Activated CD4-positive, alpha-beta T cell treated with anti-CD3 and anti-CD28 coated beads, Interleukin-2, amount 10 ng/mL, durations not matched to agents 7 days and 5 days (primary cell): ENCODE measurements at regions not wholly inside any gene's neighbourhood (a gene's known extent, or its start where the extent isn't known, plus 50 kb on each side); places are given as distances from the start of the nearest gene placed in this dataset.
"Not testable (repeated sequence)": the region's sequence is repeated elsewhere in the genome, so short reads cannot be mapped to it uniquely, and the experiment has no call there.

Source experiments
- CTCF ChIA-PET: fragments of 350-600 bp; sonication (Branson Sonifier 250); formaldehyde crosslinking; loops from one replicate; lab custom pipeline; 2021; ENCODE audit warnings: antibody characterized with exemption; lab: Charles Lee
- POLR2A ChIA-PET: fragments of 350-600 bp; sonication (Branson Sonifier 250); formaldehyde crosslinking; loops from one replicate; lab custom pipeline; 2021; ENCODE audit warnings: antibody characterized with exemption; lab: Charles Lee
- DNase-seq: peaks from one replicate; pipeline ENCODE4 v3.0.0-alpha.2; 2020
- H3K27ac Mint-ChIP-seq: one replicate; pipeline ENCODE4 v1.8.0; 2021; ENCODE audit warnings: mild to moderate bottlenecking, moderate library complexity, mixed read lengths
- H3K27me3 Mint-ChIP-seq: one replicate; pipeline ENCODE4 v1.8.0; 2021; ENCODE audit warnings: mixed read lengths
- H3K36me3 Mint-ChIP-seq: one replicate; pipeline ENCODE4 v1.8.0; 2021; ENCODE audit warnings: low read depth, mixed read lengths
- H3K4me1 Mint-ChIP-seq: one replicate; pipeline ENCODE4 v1.8.0; 2021; ENCODE audit warnings: mixed read lengths
- H3K4me3 Mint-ChIP-seq: one replicate; pipeline ENCODE4 v1.8.0; 2021; ENCODE audit warnings: mild to moderate bottlenecking, moderate library complexity, mixed read lengths
- H3K9me3 Mint-ChIP-seq: one replicate; pipeline ENCODE4 v1.8.0; 2021; ENCODE audit warnings: mixed read lengths

GRCh38 chr6:115836374-115836773 lies 224.3 kb downstream of the FRK start:
- H3K9me3 Mint-ChIP-seq, POLR2A ChIA-PET, H3K27ac Mint-ChIP-seq, H3K4me3 Mint-ChIP-seq, CTCF ChIA-PET, DNase-seq, H3K36me3 Mint-ChIP-seq, H3K4me1 Mint-ChIP-seq, H3K27me3 Mint-ChIP-seq: not testable (repeated sequence)

- no peak for DNase-seq
- POLR2A ChIA-PET: no interaction called here
- CTCF ChIA-PET: no interaction called here
- no peaks in the 10 kb centered on the region for H3K4me1 Mint-ChIP-seq
- H3K27ac Mint-ChIP-seq: no peak overlapping the region
- H3K9me3 Mint-ChIP-seq: peaks cover 3% of the 10 kb centered on the region
- H3K36me3 Mint-ChIP-seq: no peaks in the 10 kb centered on the region
- H3K27me3 Mint-ChIP-seq: no peaks in the 10 kb centered on the region
- no peak overlapping the region for H3K4me3 Mint-ChIP-seq
Observed at GRCh38 chr6:115835314-115835713, 225.4 kb downstream of the FRK start.

DNA sequence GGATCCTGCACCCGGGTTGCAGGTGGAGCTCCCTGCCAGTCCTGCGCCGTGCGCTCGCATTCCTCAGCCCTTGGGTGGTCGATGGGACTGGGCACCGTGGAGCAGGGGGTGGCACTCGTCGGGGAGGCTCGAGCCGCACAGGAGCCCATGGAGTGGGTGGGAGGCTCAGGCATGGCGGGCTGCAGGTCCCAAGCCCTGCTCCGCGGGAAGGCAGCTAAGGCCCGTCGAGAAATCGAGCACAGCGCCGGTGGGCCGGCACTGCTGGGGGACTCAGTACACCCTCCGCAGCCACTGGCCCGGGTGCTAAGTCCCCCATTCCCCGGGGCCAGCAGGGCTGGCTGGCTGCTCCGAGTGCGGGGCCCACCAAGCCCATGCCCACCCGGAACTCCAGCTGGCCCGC lies 226.1 kb downstream of the FRK start:
- POLR2A ChIA-PET, H3K27me3 Mint-ChIP-seq, H3K4me3 Mint-ChIP-seq, DNase-seq, H3K36me3 Mint-ChIP-seq, H3K4me1 Mint-ChIP-seq, H3K9me3 Mint-ChIP-seq, CTCF ChIA-PET, H3K27ac Mint-ChIP-seq: not testable (repeated sequence)

DNA sequence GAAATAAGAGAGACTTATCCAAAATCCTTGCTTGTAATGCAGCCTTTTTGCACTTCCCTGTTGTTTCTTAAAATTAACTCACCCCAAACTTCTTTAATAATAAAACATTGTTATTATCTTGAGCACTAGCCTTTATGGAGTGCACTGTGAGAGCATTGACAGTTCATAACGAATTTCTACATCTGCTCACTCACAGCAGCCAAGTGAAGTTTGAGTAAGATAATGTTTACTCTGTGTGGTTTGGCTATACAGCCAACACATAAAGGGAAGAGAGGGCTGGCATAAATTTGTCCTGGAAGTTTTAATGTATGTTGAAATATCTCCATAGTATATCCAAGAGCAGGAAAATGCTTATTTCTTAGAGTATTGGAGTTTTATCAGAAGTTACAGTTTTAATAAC lies 227.9 kb downstream of the FRK start:
- POLR2A ChIA-PET: no interaction called here
- H3K27me3 Mint-ChIP-seq: no peaks in the 10 kb centered on the region
- DNase-seq: no peak
- no peaks in the 10 kb centered on the region for H3K36me3 Mint-ChIP-seq
- H3K27ac Mint-ChIP-seq: no peak overlapping the region
- peaks cover 3% of the 10 kb centered on the region for H3K9me3 Mint-ChIP-seq
- CTCF ChIA-PET: no interaction called here
- H3K4me3 Mint-ChIP-seq: no peak overlapping the region
- H3K4me1 Mint-ChIP-seq: no peaks in the 10 kb centered on the region

GRCh38 chr6:115832186-115832585 lies 228.5 kb downstream of the FRK start:
- no peaks in the 10 kb centered on the region for H3K27me3 Mint-ChIP-seq
- POLR2A ChIA-PET: no interaction called here
- no peak for DNase-seq
- H3K9me3 Mint-ChIP-seq: peaks cover 3% of the 10 kb centered on the region
- H3K4me1 Mint-ChIP-seq: no peaks in the 10 kb centered on the region
- CTCF ChIA-PET: no interaction called here
- H3K27ac Mint-ChIP-seq: no peak overlapping the region
- H3K36me3 Mint-ChIP-seq: no peaks in the 10 kb centered on the region
- H3K4me3 Mint-ChIP-seq: no peak overlapping the region

- Mint-ChIP-seq H3K4me3 (no peak overlapping the region), H3K9me3 (no peaks in the 10 kb centered on the region), H3K27ac (no peak overlapping the region), H3K4me1 (no peaks in the 10 kb centered on the region), H3K27me3 (no peaks in the 10 kb centered on the region), H3K36me3 (no peaks in the 10 kb centered on the region)
- DNase-seq: no peak
- CTCF ChIA-PET: no interaction called here
- POLR2A ChIA-PET: no interaction called here
Observed at GRCh38 chr6:115830895-115831294, 229.8 kb downstream of the FRK start.

DNA sequence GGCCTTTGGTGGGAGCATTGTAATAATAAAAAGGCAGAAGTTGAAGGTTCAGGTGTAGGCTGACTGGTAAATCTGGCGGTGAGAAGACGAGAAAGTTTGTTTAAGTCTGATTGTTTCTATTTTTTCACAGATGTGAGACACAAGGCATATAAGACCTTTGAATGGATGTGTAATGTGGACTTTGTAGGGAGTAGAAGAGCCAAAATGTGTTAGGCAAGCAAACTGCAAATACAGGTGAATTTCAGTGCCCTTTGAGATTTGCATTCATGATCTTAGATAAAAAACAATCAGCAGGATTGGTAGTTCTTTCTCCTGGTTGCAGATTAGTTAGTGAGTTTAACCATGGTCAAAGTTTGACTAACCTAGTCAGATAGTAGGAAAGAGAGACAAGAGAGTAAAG lies 238.9 kb downstream of the FRK start:
- POLR2A ChIA-PET: no interaction called here
- Mint-ChIP-seq H3K9me3 (no peaks in the 10 kb centered on the region), H3K36me3 (no peaks in the 10 kb centered on the region), H3K4me1 (no peaks in the 10 kb centered on the region), H3K4me3 (no peak overlapping the region), H3K27ac (no peak overlapping the region), H3K27me3 (no peaks in the 10 kb centered on the region)
- CTCF ChIA-PET: no interaction called here
- DNase-seq: no peak

GRCh38 chr6:115819506-115819905 lies 241.2 kb downstream of the FRK start:
- Mint-ChIP-seq H3K27ac (no peak overlapping the region), H3K4me1 (no peaks in the 10 kb centered on the region), H3K27me3 (no peaks in the 10 kb centered on the region), H3K36me3 (no peaks in the 10 kb centered on the region), H3K4me3 (no peak overlapping the region), H3K9me3 (no peaks in the 10 kb centered on the region)
- no peak for DNase-seq
- CTCF ChIA-PET: no interaction called here
- POLR2A ChIA-PET: no interaction called here

GRCh38 chr6:115817161-115817560 lies 243.5 kb downstream of the FRK start:
- DNase-seq: no peak
- H3K27me3 Mint-ChIP-seq: no peaks in the 10 kb centered on the region
- H3K36me3 Mint-ChIP-seq: no peaks in the 10 kb centered on the region
- no peak overlapping the region for H3K27ac Mint-ChIP-seq
- POLR2A ChIA-PET: no interaction called here
- H3K9me3 Mint-ChIP-seq: no peaks in the 10 kb centered on the region
- no peak overlapping the region for H3K4me3 Mint-ChIP-seq
- H3K4me1 Mint-ChIP-seq: no peaks in the 10 kb centered on the region
- CTCF ChIA-PET: no interaction called here

GRCh38 chr6:115814907-115815306 lies 245.8 kb downstream of the FRK start:
- no peak overlapping the region for H3K27ac Mint-ChIP-seq
- POLR2A ChIA-PET: no interaction called here
- no peaks in the 10 kb centered on the region for H3K4me1 Mint-ChIP-seq
- H3K4me3 Mint-ChIP-seq: no peak overlapping the region
- no peaks in the 10 kb centered on the region for H3K9me3 Mint-ChIP-seq
- H3K36me3 Mint-ChIP-seq: no peaks in the 10 kb centered on the region
- CTCF ChIA-PET: no interaction called here
- no peak for DNase-seq
- H3K27me3 Mint-ChIP-seq: no peaks in the 10 kb centered on the region

GRCh38 chr6:115811541-115811940 lies 249.2 kb downstream of the FRK start:
- POLR2A ChIA-PET: no interaction called here
- H3K4me1 Mint-ChIP-seq: no peaks in the 10 kb centered on the region

DNA sequence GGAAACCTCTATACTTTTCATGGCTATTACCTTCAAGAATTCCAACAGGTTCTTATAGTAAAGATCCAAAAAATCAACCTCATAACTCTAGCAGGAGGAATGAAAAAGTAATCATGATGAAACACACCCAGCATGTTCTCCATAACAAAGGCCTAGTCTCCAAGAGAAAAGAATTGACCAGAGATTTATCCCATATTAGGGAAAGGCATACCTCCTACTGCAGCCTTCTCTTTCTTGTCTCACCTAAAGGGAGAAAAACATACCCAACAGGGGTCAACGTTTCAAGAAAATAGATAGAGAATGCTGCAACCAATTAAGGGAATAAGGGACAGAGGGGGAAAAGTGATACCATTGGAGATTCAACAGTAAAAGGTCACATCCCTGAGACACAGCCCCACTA lies 262.5 kb downstream of the FRK start:
- ChIA-PET CTCF (no interaction called here), POLR2A (no interaction called here)
- no peak overlapping the region for H3K4me3 Mint-ChIP-seq
- no peaks in the 10 kb centered on the region for H3K9me3 Mint-ChIP-seq
- no peak overlapping the region for H3K27ac Mint-ChIP-seq
- no peaks in the 10 kb centered on the region for H3K36me3 Mint-ChIP-seq
- H3K4me1 Mint-ChIP-seq: no peaks in the 10 kb centered on the region
- no peaks in the 10 kb centered on the region for H3K27me3 Mint-ChIP-seq
- DNase-seq: no peak

More at GRCh38 chr6:115811541-115811940, 249.2 kb downstream of the FRK start:
- no peaks in the 10 kb centered on the region for H3K27me3 Mint-ChIP-seq
- no peak for DNase-seq
- H3K27ac Mint-ChIP-seq: no peak overlapping the region
- CTCF ChIA-PET: interaction anchor here (0.7 kb wide), 1 partner anchor 90 kb away, joined by 4 read pairs; no protein-coding TSS in a partner anchor
- no peaks in the 10 kb centered on the region for H3K36me3 Mint-ChIP-seq
- H3K4me3 Mint-ChIP-seq: no peak overlapping the region
- no peaks in the 10 kb centered on the region for H3K9me3 Mint-ChIP-seq

DNA sequence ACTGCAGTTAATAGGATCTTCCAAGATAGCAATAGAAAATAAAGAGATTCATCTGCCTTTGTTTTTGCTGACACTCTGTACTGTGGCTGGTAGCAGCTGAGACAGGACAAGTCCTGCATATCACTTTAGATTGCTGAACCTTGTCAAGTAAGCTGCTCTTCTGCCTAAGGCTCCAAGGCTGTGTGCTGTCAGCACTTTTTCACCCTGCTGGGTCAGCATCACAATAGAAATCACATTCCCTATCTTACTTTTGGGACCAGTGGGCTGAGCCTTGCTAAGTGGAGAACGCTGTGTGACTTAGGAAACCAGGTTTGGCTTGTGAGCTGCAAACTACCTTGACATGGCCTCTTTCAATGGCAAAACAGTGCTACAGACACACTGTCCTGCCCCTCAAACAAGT lies 263.9 kb downstream of the FRK start:
- H3K27me3 Mint-ChIP-seq: no peaks in the 10 kb centered on the region
- POLR2A ChIA-PET: no interaction called here
- no peaks in the 10 kb centered on the region for H3K36me3 Mint-ChIP-seq
- H3K9me3 Mint-ChIP-seq: no peaks in the 10 kb centered on the region
- CTCF ChIA-PET: no interaction called here
- H3K4me1 Mint-ChIP-seq: no peaks in the 10 kb centered on the region
- no peak overlapping the region for H3K4me3 Mint-ChIP-seq
- no peak for DNase-seq
- H3K27ac Mint-ChIP-seq: no peak overlapping the region

DNA sequence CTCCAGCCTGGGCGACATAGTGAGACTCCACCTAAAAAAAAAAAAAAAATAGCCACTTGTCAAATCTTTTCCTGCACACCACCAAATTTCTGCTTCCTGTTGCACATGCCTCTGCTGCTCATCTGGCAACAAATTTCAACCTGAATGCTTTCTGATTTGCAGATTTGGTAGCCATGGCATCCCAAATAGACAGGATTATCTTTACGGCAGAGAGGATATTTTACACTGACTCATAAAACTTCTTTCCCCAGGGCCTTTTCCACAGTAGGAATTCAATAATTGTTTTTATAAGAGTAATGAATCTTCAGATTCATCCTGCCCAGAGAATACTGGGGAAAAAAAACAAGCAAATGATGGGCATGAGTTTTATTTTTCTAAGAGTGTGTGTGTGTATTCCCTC lies 264.6 kb downstream of the FRK start:
- H3K36me3 Mint-ChIP-seq: no peaks in the 10 kb centered on the region
- H3K4me1 Mint-ChIP-seq: no peaks in the 10 kb centered on the region
- no peaks in the 10 kb centered on the region for H3K27me3 Mint-ChIP-seq
- DNase-seq: no peak
- H3K4me3 Mint-ChIP-seq: no peak overlapping the region
- POLR2A ChIA-PET: no interaction called here
- H3K27ac Mint-ChIP-seq: no peak overlapping the region
- CTCF ChIA-PET: no interaction called here
- no peaks in the 10 kb centered on the region for H3K9me3 Mint-ChIP-seq
